DMS53 treated with DMSO at 0.1 percent for 48 hours (cell line): ENCODE measurements at regions not wholly inside any gene's neighbourhood (a gene's known extent, or its start where the extent isn't known, plus 50 kb on each side); places are given as distances from the start of the nearest gene placed in this dataset.

Experiments
- DNase-seq: peaks from one replicate; lab custom pipeline; 2025; ENCODE audit not compliant: unreplicated experiment; lab: John Stamatoyannopoulos, UW

GRCh38 chr13:106178816-106179215 is 356.6 kb downstream of the EFNB2 start:
- DNase-seq, result no peak

- DNase-seq, result no peak
Measured at GRCh38 chr13:106177146-106177545, 358.3 kb downstream of the EFNB2 start.

GRCh38 chr13:106176117-106176516 is 359.3 kb downstream of the EFNB2 start:
- DNase-seq, result no peak

- DNase-seq, result no peak
Measured at GRCh38 chr13:106173891-106174610, 361.4 kb downstream of the EFNB2 start.

GRCh38 chr13:106173346-106173745 is 362.1 kb downstream of the EFNB2 start:
- no peak for DNase-seq

GRCh38 chr13:106172176-106172905 is 363.1 kb downstream of the EFNB2 start:
- no peak for DNase-seq

GRCh38 chr13:106163426-106163825 is 372.0 kb downstream of the EFNB2 start:
- no peak for DNase-seq

GRCh38 chr13:106161146-106161545 is 374.3 kb downstream of the EFNB2 start:
- no peak for DNase-seq

GRCh38 chr13:106159295-106160195 is 375.9 kb downstream of the EFNB2 start:
- no peak for DNase-seq

- no peak for DNase-seq
Measured at GRCh38 chr13:106156468-106156867, 379.0 kb downstream of the EFNB2 start.

- no peak for DNase-seq
Measured at GRCh38 chr13:106155411-106155810, 380.1 kb downstream of the EFNB2 start.

- no peak for DNase-seq
Measured at GRCh38 chr13:106153876-106154275, 381.6 kb downstream of the EFNB2 start.

GRCh38 chr13:106153041-106153440 is 382.4 kb downstream of the EFNB2 start:
- no peak for DNase-seq

GRCh38 chr13:106152047-106152446 is 383.4 kb downstream of the EFNB2 start:
- no peak for DNase-seq

GRCh38 chr13:106151056-106151699 is 384.3 kb downstream of the EFNB2 start:
- DNase-seq, result no peak

GRCh38 chr13:106145997-106146864 is 389.2 kb downstream of the EFNB2 start:
- no peak for DNase-seq

- no peak for DNase-seq
Measured at GRCh38 chr13:106145070-106145469, 390.4 kb downstream of the EFNB2 start.

GRCh38 chr13:106143930-106144709 is 391.3 kb downstream of the EFNB2 start:
- peak; percentile 74 for DNase-seq

GRCh38 chr13:106143392-106143791 is 392.1 kb downstream of the EFNB2 start:
- no peak for DNase-seq
